GM21515 (cell line): ENCODE measurements at regions not wholly inside any gene's neighbourhood (a gene's known extent, or its start where the extent isn't known, plus 50 kb on each side); places are given as distances from the start of the nearest gene placed in this dataset.

ENCODE experiments used
- ATAC-seq: cut with Tn5 transposase; IDR thresholded peaks from one replicate; pipeline ENCODE4 v1.9.1; 2021; ENCODE audit not compliant: unreplicated experiment

DNA sequence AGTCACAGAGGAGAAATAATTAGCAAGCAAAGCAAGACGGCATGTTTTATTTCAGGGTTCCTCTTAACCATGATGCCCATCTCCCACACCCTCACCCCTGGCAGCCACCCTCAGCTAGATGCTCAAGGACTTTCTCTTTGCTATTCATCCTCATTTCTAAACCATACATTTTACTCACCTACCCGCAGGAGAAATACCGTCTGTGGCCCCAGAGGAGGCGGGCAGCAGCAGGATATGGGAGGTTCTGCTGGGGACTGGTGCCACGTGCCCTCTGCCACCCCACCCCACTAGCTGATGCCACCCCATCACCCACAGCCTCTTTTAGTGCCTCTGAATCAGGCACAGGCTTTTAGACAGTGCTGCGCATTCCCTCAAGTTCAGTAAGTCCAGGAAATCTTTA is 168.7 kb upstream of the ITGB1 start:
- no peak for ATAC-seq

- ATAC-seq = no peak
Measured at GRCh38 chr10:33125522-33126517, 167.8 kb upstream of the ITGB1 start.

GRCh38 chr10:33125111-33125510 is 167.1 kb upstream of the ITGB1 start:
- ATAC-seq = no peak

DNA sequence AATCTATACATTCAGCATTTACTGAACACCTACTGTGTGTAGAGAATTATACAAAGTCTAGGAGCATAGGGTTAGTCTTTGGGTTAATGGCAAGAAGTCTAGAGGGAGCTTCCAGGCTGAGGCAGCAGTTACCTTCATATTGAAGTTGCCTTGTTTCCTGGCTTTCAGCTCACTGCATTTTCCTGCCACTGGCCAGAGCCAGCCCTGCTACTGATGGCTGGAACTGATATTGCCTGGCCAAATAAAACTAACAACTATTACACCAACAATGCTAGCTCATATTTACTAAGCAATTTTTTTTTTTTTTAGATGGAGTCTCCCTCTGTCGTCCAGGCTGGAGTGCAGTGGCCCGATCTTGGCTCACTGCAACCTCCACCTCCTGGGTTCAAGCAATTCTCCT is 165.7 kb upstream of the ITGB1 start:
- no peak for ATAC-seq

DNA sequence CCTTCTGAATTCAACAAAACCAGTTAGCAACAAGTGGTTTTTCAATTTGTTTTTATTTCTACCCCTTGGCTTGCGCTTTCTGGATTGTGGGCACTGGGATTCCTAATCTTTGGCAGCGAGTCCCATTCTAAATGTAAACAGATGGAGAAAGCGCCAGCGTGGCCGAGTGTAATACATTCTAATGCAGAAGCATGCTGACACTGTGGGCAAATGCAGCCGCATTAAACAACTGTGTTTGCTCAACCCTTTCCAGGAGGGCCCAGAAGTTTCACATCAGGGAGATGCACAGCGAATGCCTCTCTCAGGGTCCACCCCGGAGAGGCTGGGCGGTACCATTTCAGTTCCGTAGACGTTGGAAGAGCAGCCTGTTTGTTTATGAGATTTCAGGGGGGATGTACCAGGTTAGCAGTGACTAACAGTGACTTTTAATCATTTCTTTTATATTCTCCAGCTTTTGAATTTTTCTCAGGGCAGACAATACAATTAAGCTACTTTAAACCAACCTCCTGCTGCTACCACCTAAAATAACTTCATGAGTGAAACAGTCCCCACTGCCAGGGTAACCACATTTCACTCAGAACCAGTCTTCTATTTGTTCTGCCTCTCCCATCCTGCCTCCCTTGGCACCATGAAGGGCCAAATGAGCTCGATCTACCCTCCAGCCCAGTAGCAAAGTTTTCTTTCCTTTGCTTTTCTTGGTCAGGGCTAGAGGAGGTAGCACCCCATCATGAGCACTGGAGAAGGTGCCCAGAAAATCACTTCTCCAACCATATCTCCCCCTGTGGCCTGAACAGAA is 164.2 kb upstream of the ITGB1 start:
- ATAC-seq = no peak

GRCh38 chr10:33120700-33121099 is 162.7 kb upstream of the ITGB1 start:
- ATAC-seq = no peak

DNA sequence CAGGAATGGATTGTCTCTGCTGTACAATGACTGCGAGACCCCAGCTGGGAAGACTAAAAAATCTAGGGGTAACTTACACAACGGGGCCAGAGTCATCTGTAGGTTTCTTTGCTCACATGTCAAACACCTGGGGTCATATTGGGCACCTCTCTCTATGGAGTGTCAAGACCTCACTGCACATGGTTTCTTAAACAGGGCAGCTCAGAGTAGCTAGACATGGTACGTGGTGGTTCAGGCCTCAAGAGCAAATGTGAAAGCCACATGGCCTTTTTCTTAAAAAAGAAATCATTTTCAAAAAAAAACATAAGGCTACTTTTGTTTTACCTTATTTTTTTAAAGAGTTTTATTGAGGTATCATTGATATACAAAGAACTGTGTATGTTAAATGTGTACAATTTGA is 162.2 kb upstream of the ITGB1 start:
- ATAC-seq = no peak

DNA sequence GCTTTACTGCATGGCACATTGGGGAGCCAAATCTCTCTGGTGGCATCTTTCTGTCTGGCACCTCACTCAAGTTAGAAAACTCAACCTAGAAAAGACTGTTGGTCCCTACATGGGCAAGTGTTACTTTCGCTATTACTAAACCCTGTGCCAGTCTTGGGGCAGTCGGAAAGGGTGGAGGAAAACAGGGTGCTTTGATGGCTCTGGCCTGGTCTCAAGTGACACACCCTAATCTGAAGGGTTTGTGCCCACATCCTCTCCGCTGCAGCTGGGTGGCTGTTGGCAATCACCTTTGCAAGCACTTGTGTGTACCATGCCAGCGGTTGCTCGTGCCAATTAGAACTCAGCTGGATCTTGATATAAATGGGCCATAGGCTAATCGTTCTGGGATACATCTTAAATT is 159.8 kb upstream of the ITGB1 start:
- no peak for ATAC-seq

DNA sequence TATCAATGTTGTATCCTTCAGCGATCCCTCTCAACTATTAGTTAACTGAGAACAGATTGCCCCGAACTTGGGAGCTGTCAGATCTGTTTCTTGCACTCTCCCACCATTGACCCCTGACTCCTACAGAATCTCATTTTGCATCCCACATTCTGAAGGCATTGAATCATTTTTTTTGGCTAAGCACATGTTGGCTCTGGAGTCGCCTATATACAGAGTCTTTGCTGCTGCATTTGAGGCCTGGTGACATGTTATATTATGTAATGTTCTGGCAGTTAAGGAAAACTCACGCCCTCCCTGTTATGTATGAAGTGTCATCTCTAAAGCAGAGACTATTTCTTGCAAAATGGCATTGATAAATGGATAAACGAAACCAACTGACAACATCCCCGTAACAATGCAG is 159.2 kb upstream of the ITGB1 start:
- no peak for ATAC-seq

GRCh38 chr10:33115738-33116719 is 158.0 kb upstream of the ITGB1 start:
- ATAC-seq = no peak

- ATAC-seq = no peak
Measured at GRCh38 chr10:33114451-33114952, 156.5 kb upstream of the ITGB1 start.

DNA sequence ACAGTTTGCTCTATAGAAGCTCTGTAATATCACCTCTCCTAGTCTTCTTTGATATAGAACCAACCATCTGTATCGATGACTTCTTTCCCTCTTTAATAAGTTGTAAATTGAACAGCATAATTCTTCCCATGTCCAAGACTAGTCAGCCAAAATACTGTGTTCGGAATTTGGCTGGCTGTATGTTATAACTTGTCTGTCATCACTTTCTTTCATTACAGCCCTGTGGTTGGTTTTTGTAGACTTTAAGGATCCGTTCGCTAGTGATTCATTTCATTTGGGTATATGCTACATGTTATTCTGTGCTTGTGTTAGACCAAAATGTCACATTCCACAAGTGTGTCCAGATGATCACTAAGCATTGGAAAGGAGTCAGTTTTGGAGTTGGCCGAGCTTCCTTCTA is 155.4 kb upstream of the ITGB1 start:
- no peak for ATAC-seq

DNA sequence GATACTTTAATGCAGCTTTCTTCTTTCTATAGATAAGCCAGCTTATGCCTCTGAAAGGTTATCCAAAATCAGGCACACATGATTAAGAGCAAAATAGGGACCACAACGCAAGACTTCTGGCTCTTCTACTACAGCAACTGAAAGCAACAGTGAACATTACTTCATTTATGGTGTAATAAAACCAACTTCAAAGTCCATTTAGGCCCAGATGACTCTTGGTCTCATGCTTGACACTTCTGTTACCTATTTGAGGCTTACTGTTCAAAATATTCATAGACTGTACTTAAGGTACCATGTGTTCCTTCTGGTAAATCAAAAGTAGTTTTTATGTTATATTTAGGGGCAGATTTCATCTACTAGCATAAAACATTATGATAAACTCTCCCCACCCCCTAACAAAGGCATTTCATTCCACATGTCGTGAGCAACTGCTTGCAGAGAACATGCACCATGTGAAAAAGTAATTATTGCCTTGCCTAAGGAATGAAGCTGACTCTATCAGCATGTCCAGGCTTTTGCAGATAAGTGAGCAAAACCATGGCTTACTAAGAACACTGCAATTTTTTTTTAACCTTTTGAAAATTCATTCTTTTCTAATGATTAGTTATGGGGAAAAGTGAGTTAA is 154.9 kb upstream of the ITGB1 start:
- ATAC-seq = no peak

- ATAC-seq = no peak
Measured at GRCh38 chr10:33111488-33112051, 153.5 kb upstream of the ITGB1 start.

DNA sequence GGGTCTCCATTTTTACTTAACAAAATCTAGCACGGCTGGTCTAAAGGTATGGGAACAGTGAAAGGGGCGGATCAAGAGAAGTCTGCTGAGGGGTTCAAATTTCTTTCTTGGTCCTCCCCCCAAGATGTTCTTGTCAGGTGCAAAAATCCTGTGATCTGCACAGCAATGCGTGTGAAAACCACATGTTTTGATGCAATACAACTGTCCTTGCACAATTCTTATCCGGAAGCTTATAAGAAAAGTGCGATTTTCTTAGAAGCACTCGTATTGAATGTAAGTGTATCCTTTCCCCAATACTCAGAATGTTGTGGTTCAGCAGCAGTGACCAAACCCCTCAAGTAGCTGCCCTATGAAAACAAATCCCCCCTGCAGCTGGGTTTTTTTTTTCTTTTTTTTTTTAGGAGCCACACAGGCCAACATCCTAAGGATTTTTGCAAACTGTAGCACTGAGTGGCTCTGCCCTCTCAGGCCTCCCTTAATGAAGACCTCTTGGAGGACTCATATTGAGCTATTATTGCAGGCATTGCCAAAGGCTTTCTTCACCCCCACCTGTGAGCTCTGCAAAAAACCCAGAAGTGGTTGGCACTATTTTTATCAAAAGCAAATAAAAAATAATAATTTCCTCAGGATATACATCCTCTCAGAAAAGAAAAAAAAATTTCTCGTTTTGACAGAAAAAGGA is 151.9 kb upstream of the ITGB1 start:
- no peak for ATAC-seq

- ATAC-seq = no peak
Measured at GRCh38 chr10:33109384-33109783, 151.4 kb upstream of the ITGB1 start.

- ATAC-seq = no peak
Measured at GRCh38 chr10:33107953-33108352, 149.9 kb upstream of the ITGB1 start.

- ATAC-seq = no peak
Measured at GRCh38 chr10:33106767-33107166, 148.7 kb upstream of the ITGB1 start.

DNA sequence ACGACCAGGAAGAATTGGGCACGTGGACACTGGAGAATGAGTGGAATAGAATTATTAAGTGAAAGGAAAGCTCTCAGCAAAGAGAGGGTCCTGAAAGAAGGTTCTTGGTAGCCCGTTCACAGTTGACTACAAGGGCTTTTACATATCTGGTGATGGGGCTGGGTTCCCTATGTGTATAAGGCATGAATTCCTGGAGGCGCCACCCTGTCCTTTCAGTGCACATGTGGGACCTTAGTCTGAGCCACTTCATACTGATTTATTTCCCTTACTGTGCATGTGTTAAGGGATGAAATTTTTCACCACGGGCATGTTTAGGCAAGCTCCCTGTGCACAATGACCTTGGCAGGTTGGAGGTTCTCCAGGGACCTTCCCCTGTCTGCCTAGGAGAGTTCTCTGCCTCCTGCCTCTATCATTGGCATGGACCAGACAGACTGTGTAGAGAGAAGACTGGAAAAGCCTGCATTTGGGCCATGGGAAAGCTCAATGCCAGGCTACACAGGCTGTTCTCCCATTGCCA is 145.9 kb upstream of the ITGB1 start:
- ATAC-seq = no peak
